ENCODE measurements at regions not wholly inside any gene's neighbourhood (a gene's known extent, or its start where the extent isn't known, plus 50 kb on each side); places are given as distances from the start of the nearest gene placed in this dataset.
"Not testable (repeated sequence)": the region's sequence is repeated elsewhere in the genome, so short reads cannot be mapped to it uniquely, and the experiment has no call there.

DNA sequence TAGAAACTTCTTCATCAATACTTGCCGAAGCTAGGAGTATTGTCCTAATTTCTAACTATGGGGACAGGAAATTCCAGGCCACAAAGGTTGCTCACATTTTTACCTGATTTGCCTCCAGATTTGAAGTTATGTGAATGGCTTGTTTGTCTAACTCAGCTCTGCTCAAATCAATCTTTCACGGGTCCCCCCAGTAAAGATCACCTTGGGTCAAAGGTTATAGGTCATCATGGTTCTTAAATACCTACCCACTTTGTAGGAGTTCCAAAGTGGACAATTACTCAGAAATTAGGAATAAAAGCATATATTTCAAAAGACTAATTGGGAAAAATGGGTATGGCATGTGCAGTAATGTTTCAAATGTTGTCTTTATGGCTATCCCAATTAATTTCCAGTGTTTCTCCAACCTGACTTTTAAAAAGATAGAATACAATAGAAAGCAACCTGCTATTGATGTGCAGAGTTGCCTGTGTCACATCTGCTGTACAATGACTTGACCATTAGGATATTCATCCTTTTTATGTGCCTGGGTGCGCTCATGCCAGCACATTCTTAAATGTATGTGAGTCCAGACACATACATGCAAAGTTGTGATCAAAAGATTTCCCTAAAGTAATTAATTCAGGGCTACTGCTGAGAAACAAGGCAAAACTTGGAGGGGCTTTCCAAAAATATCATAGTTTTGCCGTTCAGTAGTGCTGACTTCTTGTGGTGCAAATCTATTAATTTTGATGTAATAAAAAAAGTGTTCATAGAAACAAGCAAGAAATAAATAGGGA is 126.1 kb downstream of the MYCN start:
- no peak for DNase-seq (ENCODE audit: low read depth)

DNA sequence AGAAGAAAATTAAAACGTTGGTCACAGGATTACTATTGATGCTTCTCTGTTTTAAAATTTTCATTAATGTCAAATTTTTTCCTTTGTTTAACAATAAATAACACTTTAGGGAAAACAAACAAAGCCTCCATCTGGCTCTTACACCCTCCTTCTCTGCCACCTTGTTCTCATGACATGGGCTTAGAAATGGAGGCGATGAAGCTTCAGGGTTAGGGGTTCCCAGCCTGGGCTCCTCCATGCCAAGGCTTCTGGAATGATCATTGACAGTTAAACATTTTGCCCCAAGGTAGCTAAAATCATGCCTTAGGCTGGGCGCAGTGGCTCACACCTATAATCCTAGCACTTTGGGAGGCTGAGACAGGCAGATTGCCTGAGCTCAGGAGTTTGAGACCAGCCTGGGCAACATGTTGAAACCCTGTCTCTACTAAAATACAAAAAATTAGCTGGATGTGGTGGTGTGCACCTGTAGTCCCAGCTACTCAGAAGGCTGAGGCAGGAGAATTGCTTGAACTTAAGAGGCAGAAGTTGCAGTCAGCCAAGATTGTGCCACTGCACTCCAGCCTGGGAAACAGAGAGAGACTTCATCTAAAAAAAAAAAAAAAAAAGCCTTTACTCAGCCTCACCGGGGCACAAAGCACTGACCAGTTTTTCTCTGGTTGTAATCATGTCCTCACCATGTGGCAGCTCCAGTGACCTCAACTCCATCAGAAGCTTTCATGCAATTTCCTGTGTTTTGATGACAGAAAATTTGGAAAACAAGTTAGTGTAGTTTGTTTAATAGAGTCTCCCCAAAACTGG is 125.1 kb downstream of the MYCN start:
- not testable (repeated sequence) for DNase-seq (ENCODE audit: low read depth)

- no peak for DNase-seq (ENCODE audit: low read depth)
Measured at GRCh38 chr2:16064745-16065144, 124.4 kb downstream of the MYCN start.

DNA sequence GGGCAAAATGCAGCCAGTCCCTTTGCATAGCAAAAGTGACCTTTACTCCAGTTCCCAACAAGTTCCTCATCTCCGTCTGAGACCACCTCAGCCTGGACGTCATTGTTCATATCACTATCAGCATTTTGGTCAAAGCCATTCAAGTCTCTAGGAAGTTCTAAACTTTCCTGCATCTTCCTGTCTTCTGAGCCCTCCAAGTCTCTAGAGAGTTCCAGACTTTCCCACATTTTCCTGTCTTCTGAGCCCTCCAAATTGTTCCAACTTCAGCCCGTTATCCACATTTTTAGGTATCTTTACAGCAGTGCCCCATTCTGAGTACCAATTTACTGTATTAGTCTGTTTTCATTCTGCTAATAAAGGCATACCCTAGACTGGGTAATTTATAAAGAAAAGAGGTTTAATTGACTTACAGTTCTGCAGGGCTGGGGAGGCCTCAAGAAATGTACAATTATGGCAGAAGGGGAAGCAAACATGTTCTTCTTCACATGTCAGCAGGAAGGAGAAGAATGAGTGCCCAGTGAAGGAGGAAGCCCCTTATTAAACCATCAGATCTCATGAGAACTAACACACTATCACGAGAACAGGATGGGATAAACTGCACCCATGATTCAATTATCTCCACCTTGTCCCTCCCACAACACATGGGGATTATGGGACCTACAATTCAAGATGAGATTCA is 123.7 kb downstream of the MYCN start:
- no peak for DNase-seq (ENCODE audit: low read depth)

DNA sequence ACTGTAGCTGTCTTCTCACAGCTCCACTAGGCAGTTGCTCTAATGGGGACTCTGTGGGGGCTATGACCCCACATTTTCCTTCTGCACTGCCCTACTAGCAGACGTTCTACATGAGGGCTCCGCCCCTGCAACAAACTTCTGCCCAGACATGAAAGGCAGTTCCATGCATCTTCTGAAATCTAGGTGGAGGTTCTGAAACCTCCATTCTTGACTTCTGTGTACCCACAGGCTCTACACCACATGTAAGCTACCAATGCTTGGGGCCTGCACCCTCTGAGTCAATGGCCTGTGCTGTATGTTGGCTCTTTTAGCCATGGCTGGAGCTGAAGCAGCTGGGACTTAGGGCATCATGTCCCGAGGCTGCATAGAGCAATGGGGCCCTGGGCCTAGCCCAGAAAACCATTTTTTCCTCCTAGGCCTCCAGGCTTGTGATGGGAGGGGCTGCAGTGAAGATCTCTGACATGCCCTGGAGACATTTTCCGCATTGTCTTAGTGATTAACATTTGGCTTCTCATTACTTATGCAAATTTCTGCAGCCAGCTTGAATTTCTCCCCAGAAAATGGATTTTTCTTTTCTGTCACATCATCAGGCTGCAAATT is 123.0 kb downstream of the MYCN start:
- no peak for DNase-seq (ENCODE audit: low read depth)

- DNase-seq (ENCODE audit: low read depth), result no peak
Measured at GRCh38 chr2:16062471-16063250, 122.3 kb downstream of the MYCN start.

GRCh38 chr2:16061441-16062217 is 121.3 kb downstream of the MYCN start:
- no peak for DNase-seq (ENCODE audit: low read depth)

DNA sequence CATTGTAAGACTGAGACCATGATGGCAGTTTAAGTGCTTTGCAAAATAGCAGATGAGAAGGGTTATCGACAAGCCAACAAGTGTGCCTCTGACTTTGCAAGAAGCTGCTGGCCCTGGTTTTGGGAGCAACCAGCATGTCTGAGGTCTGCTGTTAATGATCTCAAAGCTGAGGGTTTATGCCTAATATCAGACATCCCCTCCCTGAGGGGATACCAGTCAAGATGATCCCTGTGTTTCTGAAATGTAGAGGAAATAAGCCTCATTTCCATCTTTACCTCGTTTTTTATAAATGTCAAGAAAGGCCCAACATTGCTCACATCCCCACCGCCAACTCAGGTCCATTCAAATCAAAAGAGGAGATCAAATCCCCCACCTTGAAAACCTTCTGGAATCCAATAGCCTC is 120.6 kb downstream of the MYCN start:
- no peak for DNase-seq (ENCODE audit: low read depth)

GRCh38 chr2:16060125-16060935 is 120.0 kb downstream of the MYCN start:
- DNase-seq (ENCODE audit: low read depth), result no peak

DNA sequence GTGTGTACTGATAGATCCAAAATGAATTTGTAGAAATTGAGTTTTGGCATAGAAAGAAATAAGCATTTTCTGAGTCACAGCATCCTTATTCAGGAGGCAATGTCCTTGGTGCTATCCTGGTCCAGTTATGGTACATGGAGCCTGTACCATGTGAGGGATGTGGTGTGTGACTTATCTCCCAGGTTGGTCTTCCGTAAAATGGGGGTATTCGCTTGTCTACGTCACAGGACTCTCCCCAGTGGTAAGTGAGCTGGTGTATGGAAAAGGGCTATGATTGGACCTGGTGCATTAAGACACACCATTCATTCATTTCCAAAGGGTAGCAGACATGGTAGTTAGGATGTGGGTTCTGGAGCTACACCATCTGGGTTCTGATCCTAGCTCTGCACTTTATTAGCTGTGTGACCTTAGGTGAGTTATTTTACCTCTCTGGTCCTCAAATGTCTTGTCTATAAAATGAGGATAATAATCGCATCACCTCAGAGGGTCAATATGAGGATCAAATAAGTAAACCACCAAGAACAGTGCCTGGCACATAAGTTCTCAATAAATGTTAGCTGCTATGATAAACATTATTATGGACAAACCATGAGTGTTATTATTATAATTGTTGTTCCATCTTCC is 119.2 kb downstream of the MYCN start:
- DNase-seq (ENCODE audit: low read depth), result no peak

DNA sequence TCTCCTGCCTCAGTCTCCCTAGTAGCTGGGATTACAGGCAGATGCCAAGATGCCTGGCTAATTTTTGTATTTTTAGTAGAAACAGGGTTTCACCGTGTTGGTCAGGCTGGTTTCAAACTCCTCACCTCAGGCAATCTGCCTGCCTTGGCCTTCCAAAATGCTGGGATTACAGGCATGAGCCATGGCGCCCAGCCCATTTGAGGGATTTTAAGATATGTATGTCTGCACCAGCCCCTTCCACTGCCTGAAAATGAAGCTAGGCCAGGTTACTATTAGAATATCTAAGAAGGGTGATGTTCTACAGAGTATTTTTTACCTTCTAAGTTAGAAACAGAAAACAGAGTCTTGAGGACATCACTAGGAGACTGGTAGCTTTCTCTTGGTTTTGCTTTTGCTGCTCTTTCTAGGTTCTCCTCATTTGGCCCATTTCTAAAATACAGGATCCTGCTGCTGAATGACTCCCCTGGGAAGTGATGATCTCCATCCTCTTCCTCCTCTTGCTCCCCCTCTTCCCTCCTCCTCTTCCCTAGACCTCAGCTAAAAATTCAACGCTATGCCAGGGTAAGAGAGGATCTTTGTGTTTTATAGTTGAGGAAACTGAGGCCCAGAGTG is 118.5 kb downstream of the MYCN start:
- DNase-seq (ENCODE audit: low read depth), result no peak

DNA sequence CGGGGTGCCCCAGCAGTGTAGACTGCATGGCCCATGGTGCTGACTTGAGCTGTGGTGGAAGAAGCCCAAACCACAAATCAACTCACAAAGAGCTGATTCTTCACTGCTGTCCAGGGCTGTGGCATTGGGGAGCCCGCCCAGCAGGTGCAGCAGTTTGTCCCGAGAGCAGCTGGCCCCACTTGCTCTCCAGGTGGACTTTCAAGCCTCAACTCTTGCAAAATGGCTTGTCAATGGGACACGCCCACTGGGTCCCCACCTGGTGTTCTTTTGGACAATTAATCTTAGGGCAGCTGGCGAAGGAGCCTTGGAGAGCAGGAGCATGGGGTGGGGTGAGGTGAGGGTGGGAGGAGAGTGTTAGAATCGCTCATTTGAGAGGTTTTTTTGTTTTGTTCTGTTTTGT is 117.9 kb downstream of the MYCN start:
- no peak for DNase-seq (ENCODE audit: low read depth)

DNA sequence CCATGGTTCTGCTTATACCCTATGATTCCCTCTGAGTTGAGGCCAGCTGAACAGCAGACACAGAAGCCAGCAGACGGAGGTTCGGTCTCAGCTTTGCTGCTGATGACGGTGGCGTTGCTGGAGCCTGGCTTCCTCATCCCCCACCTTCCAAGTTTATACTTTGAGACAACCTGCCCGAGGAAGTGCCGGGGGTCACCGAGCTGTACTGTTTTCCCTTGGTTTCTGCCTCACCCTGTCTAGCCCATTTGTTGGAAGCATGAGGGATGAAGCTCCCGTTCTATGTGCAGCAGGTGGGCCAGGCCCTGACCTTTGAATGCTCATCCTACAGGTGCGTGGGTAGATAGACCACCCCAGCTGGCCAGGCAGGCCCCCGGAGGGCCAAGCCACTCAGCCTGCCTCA is 117.3 kb downstream of the MYCN start:
- DNase-seq (ENCODE audit: low read depth), result no peak

DNA sequence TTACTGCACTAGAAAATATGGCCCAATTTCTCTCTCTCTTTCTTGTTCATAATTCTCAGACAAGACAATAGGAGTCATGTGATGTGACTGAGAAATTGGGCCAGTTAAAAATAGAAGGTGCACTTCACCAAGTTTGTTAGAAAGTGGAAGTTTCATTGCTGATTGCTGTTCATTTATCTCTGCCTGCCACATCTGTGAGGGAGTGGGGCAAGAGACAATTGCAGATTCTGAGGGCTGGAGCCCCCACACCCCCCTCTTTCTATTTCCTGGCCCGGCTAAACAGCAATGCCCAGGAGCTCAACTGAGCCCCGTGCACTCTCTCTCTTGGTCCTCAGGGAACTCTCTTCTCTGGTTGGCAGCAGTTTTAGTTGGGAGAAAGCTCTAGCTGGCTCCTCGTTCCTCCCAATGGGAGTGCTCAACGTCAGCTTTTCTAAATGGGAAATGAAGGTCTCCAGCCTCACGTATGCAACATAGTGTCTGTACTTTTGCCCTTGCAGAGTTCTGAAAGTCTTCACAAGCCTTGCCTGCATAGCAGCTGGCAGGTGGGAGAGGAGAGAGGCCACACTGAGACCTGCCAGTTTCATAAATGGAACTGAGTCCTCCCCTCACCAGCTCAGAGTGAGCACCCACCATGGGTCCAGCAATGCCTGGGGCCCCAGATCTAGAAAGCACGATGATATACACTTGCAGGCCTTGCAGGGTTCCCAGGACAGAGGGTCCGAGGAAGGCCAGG is 115.7 kb downstream of the MYCN start:
- DNase-seq (ENCODE audit: low read depth), result no peak

GRCh38 chr2:16053437-16054257 is 113.3 kb downstream of the MYCN start:
- no peak for DNase-seq (ENCODE audit: low read depth)

- DNase-seq (ENCODE audit: low read depth), result not testable (repeated sequence)
Measured at GRCh38 chr2:16052571-16053052, 112.3 kb downstream of the MYCN start.

DNA sequence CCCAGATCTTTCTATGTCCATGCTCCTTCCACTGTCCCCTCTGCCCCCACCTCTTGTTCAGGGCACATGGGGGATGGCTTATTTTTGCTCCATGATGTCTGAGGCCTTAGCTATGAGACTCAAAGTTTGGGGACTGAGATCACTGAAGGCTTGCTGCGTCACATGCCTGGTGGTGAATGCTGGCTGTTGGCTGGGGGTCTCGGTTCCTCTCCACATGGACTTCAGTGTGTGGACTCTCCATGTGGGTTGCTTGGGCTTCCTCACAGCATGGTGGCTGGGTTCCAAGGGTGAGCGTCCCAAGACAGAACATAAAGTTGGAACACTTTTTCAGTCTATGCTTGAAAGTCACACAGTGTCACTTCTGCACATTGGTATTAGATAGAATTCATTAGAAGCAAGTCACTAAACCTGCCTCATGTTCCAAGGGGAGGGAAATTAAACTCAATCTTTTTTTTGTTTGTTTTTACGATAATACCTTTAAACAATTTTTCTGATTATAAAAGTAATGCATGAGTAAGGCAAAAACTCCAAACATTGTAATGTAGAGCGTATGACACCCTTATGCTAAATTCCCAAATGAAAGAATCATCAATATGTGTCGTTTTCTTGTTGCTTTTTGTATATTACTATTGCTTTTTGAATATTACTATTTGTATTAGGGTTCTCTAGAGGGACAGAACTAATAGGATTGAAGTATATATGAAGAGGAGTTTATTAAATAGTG is 111.7 kb downstream of the MYCN start:
- no peak for DNase-seq (ENCODE audit: low read depth)
